WTC11 (cell line): ENCODE measurements at regions not wholly inside any gene's neighbourhood (a gene's known extent, or its start where the extent isn't known, plus 50 kb on each side); places are given as distances from the start of the nearest gene placed in this dataset.
A peak's percentile ranks its signal among the peaks of the same experiment; 100 is the strongest.

Source experiments
- ATAC-seq: fragments of 200-7000 bp; cut with Tn5 transposase; 2 replicates; pipeline ENCODE4 v1.10.0; 2021; ENCODE audit warnings: mild to moderate bottlenecking, moderate library complexity
- CTCF ChIA-PET: fragments of 300-600 bp; sonication (Branson Sonifier 250); formaldehyde crosslinking; loops from one replicate; lab custom pipeline; 2021; ENCODE audit warnings: antibody characterized with exemption; lab: Charles Lee
- POLR2A ChIA-PET: fragments of 350-600 bp; sonication (Branson Sonifier 250); formaldehyde crosslinking; loops from one replicate; lab custom pipeline; 2021; ENCODE audit warnings: antibody characterized with exemption; lab: Charles Lee
- DNase-seq: peaks from one replicate; pipeline ENCODE4 v3.0.0; 2021; ENCODE audit warnings: low spot score
- H3K27ac Mint-ChIP-seq: 2 replicates; pipeline ENCODE4 v1.8.0; 2021; ENCODE audit warnings: mixed read lengths
- H3K27me3 Mint-ChIP-seq: 2 replicates; pipeline ENCODE4 v1.8.0; 2021; ENCODE audit warnings: low read depth, mild to moderate bottlenecking, moderate library complexity, mixed read lengths
- H3K36me3 Mint-ChIP-seq: 2 replicates; pipeline ENCODE4 v1.8.0; 2021; ENCODE audit warnings: mixed read lengths
- H3K4me1 Mint-ChIP-seq: 2 replicates; pipeline ENCODE4 v1.8.0; 2022; ENCODE audit warnings: mixed read lengths
- H3K4me3 Mint-ChIP-seq: 2 replicates; pipeline ENCODE4 v1.8.0; 2021; ENCODE audit warnings: mild to moderate bottlenecking, moderate library complexity, mixed read lengths
- H3K9me3 Mint-ChIP-seq: 2 replicates; pipeline ENCODE4 v1.8.0; 2021; ENCODE audit warnings: mixed read lengths
- ATF3 ChIP-seq: sonication (generic); formaldehyde crosslinking; conservative IDR thresholded peaks from 2 replicates; pipeline ENCODE4 v1.8.1; 2022; ENCODE audit warnings: mild to moderate bottlenecking, missing genetic modification reagents
- ATF6 ChIP-seq: sonication (generic); formaldehyde crosslinking; IDR thresholded peaks from 2 replicates; pipeline ENCODE4 v1.8.1; 2023; ENCODE audit warnings: mild to moderate bottlenecking, missing genetic modification reagents
- CBFB ChIP-seq: sonication (generic); formaldehyde crosslinking; IDR thresholded peaks from 2 replicates; pipeline ENCODE4 v1.8.1; 2022; ENCODE audit warnings: mild to moderate bottlenecking, low read depth, missing genetic modification reagents
- CDX4 ChIP-seq: fragments of 250-450 bp; sonication (Bioruptor Pico); IDR thresholded peaks from 2 replicates; pipeline ENCODE4 v1.9.0; 2021; ENCODE audit warnings: moderate library complexity, mild to moderate bottlenecking, inconsistent platforms, borderline replicate concordance
- GABPB1 ChIP-seq: sonication (generic); formaldehyde crosslinking; IDR thresholded peaks from 2 replicates; pipeline ENCODE4 v1.8.1; 2023; ENCODE audit warnings: mild to moderate bottlenecking, missing genetic modification reagents
- GTF2I ChIP-seq: fragments of 250-450 bp; sonication (Bioruptor Pico); conservative IDR thresholded peaks from 2 replicates; pipeline ENCODE4 v1.4.0; 2021; ENCODE audit warnings: mild to moderate bottlenecking
- JUN ChIP-seq: sonication (generic); formaldehyde crosslinking; IDR thresholded peaks from 2 replicates; pipeline ENCODE4 v1.8.0; 2023; ENCODE audit warnings: mild to moderate bottlenecking, missing genetic modification reagents
- MYBL2 ChIP-seq: sonication (generic); formaldehyde crosslinking; IDR thresholded peaks from 2 replicates; pipeline ENCODE4 v1.8.1; 2023; ENCODE audit warnings: mild to moderate bottlenecking, moderate library complexity, missing genetic modification reagents
- NFATC4 ChIP-seq: fragments of 250-450 bp; sonication (Bioruptor Pico); IDR thresholded peaks from 2 replicates; pipeline ENCODE4 v1.9.0; 2021; ENCODE audit warnings: mild to moderate bottlenecking
- NFE2L1 ChIP-seq: sonication (generic); formaldehyde crosslinking; IDR thresholded peaks from 2 replicates; pipeline ENCODE4 v1.8.1; 2023; ENCODE audit warnings: missing genetic modification reagents
- OVOL2 ChIP-seq: fragments of 250-450 bp; sonication (Bioruptor Pico); IDR thresholded peaks from 2 replicates; pipeline ENCODE4 v1.9.0; 2021; ENCODE audit warnings: mild to moderate bottlenecking, borderline replicate concordance
- SMAD4 ChIP-seq: sonication (generic); formaldehyde crosslinking; IDR thresholded peaks from 2 replicates; pipeline ENCODE4 v1.8.0; 2022; ENCODE audit warnings: mild to moderate bottlenecking, missing genetic modification reagents
- SP1 ChIP-seq: sonication (generic); formaldehyde crosslinking; conservative IDR thresholded peaks from 2 replicates; pipeline ENCODE4 v1.8.1; 2022; ENCODE audit warnings: missing genetic modification reagents
- ZNF232 ChIP-seq: sonication (generic); formaldehyde crosslinking; IDR thresholded peaks from 2 replicates; pipeline ENCODE4 v1.8.0; 2022; ENCODE audit warnings: mild to moderate bottlenecking, missing genetic modification reagents
- ZNF416 ChIP-seq: fragments of 250-450 bp; sonication (Bioruptor Pico); IDR thresholded peaks from 2 replicates; pipeline ENCODE4 v1.9.0; 2021; ENCODE audit warnings: mild to moderate bottlenecking, inconsistent platforms
- TF ChIP-seq, protein P1 (sequence below): sonication (generic); formaldehyde crosslinking; IDR thresholded peaks from 2 replicates; pipeline ENCODE4 v1.8.1; 2022; ENCODE audit warnings: low read depth, missing genetic modification reagents, borderline replicate concordance
- TF ChIP-seq, protein P2 (sequence below): sonication (generic); formaldehyde crosslinking; IDR thresholded peaks from 2 replicates; pipeline ENCODE4 v1.8.0; 2023; ENCODE audit warnings: missing genetic modification reagents, mild to moderate bottlenecking, borderline replicate concordance
- TF ChIP-seq, protein P3 (sequence below): sonication (generic); formaldehyde crosslinking; IDR thresholded peaks from 2 replicates; pipeline ENCODE4 v1.8.1; 2023; ENCODE audit warnings: mild to moderate bottlenecking, missing genetic modification reagents
- TF ChIP-seq, protein P4 (sequence below): fragments of 250-450 bp; sonication (Bioruptor Pico); IDR thresholded peaks from 2 replicates; pipeline ENCODE4 v1.8.0; 2021; ENCODE audit warnings: mild to moderate bottlenecking
- TF ChIP-seq, protein P5 (sequence below): sonication (generic); formaldehyde crosslinking; IDR thresholded peaks from 2 replicates; pipeline ENCODE4 v1.8.1; 2023; ENCODE audit warnings: mild to moderate bottlenecking, missing genetic modification reagents, borderline replicate concordance

DNA sequence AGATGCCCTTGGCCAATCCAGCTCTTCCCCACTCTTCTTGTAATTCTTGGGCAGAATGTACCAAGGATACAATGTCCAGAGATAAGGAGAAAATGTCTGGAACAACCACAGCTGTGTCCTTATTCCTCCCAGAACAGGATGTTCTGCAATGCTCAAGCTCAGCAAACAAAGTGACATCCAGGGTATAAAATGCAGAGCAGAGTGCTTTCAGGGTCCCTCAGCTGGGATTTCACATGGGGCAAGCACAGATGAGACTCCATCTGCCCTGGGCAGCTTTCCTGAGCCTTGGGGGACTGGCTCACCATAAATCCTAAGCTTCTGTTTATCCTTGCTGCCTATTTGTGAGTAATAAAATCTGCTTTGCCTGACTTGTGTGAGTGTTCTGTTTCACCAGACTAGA is 127.4 kb downstream of the VAPA start (continued):
- no peak for TF ChIP-seq ZNF416 (CRISPR knock-in tag)
- TF ChIP-seq SP1 = no peak
- TF ChIP-seq GABPB1 (CRISPR knock-in tag) = no peak
- no peak for TF ChIP-seq CBFB (CRISPR knock-in tag)
- no peak for TF ChIP-seq MYBL2 (CRISPR knock-in tag)
- TF ChIP-seq, protein P1, sequence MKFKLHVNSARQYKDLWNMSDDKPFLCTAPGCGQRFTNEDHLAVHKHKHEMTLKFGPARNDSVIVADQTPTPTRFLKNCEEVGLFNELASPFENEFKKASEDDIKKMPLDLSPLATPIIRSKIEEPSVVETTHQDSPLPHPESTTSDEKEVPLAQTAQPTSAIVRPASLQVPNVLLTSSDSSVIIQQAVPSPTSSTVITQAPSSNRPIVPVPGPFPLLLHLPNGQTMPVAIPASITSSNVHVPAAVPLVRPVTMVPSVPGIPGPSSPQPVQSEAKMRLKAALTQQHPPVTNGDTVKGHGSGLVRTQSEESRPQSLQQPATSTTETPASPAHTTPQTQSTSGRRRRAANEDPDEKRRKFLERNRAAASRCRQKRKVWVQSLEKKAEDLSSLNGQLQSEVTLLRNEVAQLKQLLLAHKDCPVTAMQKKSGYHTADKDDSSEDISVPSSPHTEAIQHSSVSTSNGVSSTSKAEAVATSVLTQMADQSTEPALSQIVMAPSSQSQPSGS (CRISPR knock-in tag) = no peak

- Mint-ChIP-seq H3K4me3 (no peak overlapping the region), H3K27ac (no peak overlapping the region), H3K9me3 (peaks cover 28% of the 10 kb centered on the region), H3K27me3 (no peaks in the 10 kb centered on the region), H3K36me3 (peaks cover 17% of the 10 kb centered on the region), H3K4me1 (peaks cover 7% of the 10 kb centered on the region)
- CTCF ChIA-PET = no interaction called here
- no peak for ATAC-seq
- no peak for TF ChIP-seq NFE2L1 (CRISPR knock-in tag)
- TF ChIP-seq SP1 = no peak
- no peak for TF ChIP-seq NFATC4 (CRISPR knock-in tag)
- TF ChIP-seq, protein P2, sequence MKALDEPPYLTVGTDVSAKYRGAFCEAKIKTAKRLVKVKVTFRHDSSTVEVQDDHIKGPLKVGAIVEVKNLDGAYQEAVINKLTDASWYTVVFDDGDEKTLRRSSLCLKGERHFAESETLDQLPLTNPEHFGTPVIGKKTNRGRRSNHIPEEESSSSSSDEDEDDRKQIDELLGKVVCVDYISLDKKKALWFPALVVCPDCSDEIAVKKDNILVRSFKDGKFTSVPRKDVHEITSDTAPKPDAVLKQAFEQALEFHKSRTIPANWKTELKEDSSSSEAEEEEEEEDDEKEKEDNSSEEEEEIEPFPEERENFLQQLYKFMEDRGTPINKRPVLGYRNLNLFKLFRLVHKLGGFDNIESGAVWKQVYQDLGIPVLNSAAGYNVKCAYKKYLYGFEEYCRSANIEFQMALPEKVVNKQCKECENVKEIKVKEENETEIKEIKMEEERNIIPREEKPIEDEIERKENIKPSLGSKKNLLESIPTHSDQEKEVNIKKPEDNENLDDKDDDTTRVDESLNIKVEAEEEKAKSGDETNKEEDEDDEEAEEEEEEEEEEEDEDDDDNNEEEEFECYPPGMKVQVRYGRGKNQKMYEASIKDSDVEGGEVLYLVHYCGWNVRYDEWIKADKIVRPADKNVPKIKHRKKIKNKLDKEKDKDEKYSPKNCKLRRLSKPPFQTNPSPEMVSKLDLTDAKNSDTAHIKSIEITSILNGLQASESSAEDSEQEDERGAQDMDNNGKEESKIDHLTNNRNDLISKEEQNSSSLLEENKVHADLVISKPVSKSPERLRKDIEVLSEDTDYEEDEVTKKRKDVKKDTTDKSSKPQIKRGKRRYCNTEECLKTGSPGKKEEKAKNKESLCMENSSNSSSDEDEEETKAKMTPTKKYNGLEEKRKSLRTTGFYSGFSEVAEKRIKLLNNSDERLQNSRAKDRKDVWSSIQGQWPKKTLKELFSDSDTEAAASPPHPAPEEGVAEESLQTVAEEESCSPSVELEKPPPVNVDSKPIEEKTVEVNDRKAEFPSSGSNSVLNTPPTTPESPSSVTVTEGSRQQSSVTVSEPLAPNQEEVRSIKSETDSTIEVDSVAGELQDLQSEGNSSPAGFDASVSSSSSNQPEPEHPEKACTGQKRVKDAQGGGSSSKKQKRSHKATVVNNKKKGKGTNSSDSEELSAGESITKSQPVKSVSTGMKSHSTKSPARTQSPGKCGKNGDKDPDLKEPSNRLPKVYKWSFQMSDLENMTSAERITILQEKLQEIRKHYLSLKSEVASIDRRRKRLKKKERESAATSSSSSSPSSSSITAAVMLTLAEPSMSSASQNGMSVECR (CRISPR knock-in tag) = no peak
- TF ChIP-seq ZNF232 (CRISPR knock-in tag) = no peak
- no peak for TF ChIP-seq ATF6
- TF ChIP-seq JUN (CRISPR knock-in tag) = no peak
- TF ChIP-seq, protein P3, sequence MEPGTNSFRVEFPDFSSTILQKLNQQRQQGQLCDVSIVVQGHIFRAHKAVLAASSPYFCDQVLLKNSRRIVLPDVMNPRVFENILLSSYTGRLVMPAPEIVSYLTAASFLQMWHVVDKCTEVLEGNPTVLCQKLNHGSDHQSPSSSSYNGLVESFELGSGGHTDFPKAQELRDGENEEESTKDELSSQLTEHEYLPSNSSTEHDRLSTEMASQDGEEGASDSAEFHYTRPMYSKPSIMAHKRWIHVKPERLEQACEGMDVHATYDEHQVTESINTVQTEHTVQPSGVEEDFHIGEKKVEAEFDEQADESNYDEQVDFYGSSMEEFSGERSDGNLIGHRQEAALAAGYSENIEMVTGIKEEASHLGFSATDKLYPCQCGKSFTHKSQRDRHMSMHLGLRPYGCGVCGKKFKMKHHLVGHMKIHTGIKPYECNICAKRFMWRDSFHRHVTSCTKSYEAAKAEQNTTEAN (CRISPR knock-in tag) = no peak
- no peak for TF ChIP-seq CDX4
- POLR2A ChIA-PET = no interaction called here
- DNase-seq = no peak
Measured at GRCh38 chr18:10042492-10042891, 128.7 kb downstream of the VAPA start.

DNA sequence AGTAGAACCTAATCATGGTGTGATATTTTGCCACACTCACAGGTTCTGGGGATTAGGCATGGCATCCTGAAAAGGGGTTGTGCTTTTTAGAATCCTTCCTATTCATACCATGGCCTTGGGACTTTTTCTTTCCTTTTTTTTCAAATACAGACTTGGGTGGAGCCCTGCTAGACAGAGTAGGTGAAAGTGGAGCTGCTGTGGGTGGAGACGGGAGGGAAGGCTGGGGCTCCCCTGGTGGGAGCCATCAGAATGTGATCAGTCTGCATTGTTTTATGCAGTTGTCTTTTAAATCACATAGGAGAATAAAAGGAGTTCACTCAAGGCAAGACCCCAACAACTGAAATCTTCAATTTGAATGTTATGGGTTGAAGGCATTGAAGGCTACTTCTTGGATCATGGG is 130.2 kb downstream of the VAPA start:
- ChIA-PET CTCF (no interaction called here), POLR2A (no interaction called here)
- Mint-ChIP-seq H3K36me3 (peaks cover 17% of the 10 kb centered on the region), H3K27ac (no peak overlapping the region), H3K9me3 (peaks cover 28% of the 10 kb centered on the region), H3K4me3 (no peak overlapping the region), H3K4me1 (peaks cover 7% of the 10 kb centered on the region), H3K27me3 (no peaks in the 10 kb centered on the region)
- peak; percentile 65 for ATAC-seq
- DNase-seq = no peak
- TF ChIP-seq GABPB1 (CRISPR knock-in tag) = no peak
- TF ChIP-seq GTF2I (CRISPR knock-in tag) = no peak
- no peak for TF ChIP-seq OVOL2 (CRISPR knock-in tag)
- TF ChIP-seq, protein P4, sequence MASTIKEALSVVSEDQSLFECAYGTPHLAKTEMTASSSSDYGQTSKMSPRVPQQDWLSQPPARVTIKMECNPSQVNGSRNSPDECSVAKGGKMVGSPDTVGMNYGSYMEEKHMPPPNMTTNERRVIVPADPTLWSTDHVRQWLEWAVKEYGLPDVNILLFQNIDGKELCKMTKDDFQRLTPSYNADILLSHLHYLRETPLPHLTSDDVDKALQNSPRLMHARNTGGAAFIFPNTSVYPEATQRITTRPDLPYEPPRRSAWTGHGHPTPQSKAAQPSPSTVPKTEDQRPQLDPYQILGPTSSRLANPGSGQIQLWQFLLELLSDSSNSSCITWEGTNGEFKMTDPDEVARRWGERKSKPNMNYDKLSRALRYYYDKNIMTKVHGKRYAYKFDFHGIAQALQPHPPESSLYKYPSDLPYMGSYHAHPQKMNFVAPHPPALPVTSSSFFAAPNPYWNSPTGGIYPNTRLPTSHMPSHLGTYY (CRISPR knock-in tag) = no peak
- TF ChIP-seq, protein P5, sequence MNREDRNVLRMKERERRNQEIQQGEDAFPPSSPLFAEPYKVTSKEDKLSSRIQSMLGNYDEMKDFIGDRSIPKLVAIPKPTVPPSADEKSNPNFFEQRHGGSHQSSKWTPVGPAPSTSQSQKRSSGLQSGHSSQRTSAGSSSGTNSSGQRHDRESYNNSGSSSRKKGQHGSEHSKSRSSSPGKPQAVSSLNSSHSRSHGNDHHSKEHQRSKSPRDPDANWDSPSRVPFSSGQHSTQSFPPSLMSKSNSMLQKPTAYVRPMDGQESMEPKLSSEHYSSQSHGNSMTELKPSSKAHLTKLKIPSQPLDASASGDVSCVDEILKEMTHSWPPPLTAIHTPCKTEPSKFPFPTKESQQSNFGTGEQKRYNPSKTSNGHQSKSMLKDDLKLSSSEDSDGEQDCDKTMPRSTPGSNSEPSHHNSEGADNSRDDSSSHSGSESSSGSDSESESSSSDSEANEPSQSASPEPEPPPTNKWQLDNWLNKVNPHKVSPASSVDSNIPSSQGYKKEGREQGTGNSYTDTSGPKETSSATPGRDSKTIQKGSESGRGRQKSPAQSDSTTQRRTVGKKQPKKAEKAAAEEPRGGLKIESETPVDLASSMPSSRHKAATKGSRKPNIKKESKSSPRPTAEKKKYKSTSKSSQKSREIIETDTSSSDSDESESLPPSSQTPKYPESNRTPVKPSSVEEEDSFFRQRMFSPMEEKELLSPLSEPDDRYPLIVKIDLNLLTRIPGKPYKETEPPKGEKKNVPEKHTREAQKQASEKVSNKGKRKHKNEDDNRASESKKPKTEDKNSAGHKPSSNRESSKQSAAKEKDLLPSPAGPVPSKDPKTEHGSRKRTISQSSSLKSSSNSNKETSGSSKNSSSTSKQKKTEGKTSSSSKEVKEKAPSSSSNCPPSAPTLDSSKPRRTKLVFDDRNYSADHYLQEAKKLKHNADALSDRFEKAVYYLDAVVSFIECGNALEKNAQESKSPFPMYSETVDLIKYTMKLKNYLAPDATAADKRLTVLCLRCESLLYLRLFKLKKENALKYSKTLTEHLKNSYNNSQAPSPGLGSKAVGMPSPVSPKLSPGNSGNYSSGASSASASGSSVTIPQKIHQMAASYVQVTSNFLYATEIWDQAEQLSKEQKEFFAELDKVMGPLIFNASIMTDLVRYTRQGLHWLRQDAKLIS (CRISPR knock-in tag) = no peak
- no peak for TF ChIP-seq SMAD4
- no peak for TF ChIP-seq ATF3 (CRISPR knock-in tag)
